Posterior cingulate gyrus (tissue), 11 donors: ENCODE measurements at regions not wholly inside any gene's neighbourhood (a gene's known extent, or its start where the extent isn't known, plus 50 kb on each side); places are given as distances from the start of the nearest gene placed in this dataset.
A peak's percentile ranks its signal among the peaks of the same experiment; 100 is the strongest.

Experiments
- DNase-seq, 10 donors: peaks; one replicate each; pipeline versions ENCODE4 v3.0.0 to v3.0.0-alpha.2; 2020 to 2021; ENCODE audit warnings: mixed read lengths in 3 of 10
- intact Hi-C: fragments of 100-400 bp; cut with DNase I; formaldehyde crosslinking; loops from one replicate; pipeline ENCODE4 v1.15.1; 2023

DNA sequence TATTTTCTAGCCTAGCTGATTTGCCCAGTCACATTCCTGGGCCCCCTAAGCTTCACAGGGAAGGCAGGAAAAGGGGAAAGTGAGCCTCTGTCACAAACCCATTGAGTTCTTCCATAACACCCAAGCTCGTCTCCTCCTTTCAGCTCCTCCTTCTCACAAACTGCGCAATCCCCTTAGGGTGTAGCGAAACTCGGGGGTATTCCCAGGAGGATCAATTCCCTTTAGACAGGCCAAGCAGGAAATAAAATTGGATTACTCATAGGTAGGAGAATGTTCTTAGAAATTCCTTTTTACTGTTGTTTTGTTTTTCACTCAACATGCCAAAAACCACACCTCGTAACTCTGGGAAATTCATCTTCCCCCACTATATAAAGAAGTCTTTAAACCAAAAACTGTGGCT is 139.3 kb downstream of the IRS2 start:
- intact Hi-C loops = no loop called here
- no peak for DNase-seq

DNA sequence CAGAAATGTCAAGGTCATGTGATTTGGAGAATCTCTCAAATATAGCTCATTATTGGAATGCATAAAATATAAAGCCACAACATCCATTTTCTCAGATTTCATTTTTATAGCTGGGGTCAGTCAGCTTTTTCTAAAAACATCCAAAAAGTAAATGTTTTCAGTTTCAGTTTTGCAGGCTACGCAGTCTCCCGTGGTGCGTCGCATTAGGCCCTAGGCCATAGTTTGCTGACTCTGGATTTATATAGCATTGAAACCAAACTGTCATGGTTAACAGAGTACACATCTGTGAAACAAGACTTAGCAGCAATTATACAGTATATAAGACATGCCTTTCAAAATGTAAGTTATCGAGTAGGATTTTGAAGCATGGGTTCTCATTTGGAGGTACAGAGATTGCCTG is 140.0 kb downstream of the IRS2 start:
- intact Hi-C loops = no loop called here
- no peak for DNase-seq

DNA sequence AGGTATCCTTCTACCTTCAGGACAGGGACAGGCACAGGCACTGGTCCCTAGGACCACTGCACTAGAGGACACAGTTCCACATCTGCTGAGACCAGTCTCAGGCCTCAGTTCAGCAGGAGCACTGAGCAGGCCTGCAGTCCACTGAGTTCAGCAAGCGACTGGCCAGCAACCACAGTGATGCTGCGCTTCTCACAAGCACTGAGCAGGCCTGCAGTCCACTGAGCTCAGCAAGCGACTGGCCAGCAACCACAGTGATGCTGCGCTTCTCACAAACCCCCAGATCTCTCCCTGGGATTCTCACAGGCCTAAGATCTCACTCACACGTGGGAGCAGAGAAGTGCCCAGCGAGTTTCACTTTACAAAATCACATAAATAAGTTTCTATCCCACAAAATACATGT is 140.6 kb downstream of the IRS2 start:
- intact Hi-C loops = no loop called here
- DNase-seq = no peak

DNA sequence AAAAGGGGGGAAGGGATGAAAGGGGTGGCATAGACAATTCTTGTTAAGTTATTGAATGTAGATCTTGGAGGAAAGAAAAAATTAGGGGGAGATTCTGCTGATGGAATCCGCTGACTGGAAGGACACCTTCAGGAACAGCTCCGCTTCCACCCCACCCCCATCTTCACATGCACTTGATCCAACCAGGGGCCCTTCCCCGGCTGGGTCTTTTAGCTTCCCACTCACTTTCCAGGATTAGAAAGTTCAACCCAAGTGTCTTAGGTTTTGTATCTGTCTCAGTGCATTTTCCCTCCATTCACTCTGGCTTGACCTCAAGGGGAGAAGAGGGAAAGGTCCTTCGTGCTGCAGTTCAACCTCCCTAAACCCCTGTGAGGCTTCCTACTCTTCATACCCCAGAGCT is 141.4 kb downstream of the IRS2 start:
- no peak for DNase-seq
- intact Hi-C loops = no loop called here

DNA sequence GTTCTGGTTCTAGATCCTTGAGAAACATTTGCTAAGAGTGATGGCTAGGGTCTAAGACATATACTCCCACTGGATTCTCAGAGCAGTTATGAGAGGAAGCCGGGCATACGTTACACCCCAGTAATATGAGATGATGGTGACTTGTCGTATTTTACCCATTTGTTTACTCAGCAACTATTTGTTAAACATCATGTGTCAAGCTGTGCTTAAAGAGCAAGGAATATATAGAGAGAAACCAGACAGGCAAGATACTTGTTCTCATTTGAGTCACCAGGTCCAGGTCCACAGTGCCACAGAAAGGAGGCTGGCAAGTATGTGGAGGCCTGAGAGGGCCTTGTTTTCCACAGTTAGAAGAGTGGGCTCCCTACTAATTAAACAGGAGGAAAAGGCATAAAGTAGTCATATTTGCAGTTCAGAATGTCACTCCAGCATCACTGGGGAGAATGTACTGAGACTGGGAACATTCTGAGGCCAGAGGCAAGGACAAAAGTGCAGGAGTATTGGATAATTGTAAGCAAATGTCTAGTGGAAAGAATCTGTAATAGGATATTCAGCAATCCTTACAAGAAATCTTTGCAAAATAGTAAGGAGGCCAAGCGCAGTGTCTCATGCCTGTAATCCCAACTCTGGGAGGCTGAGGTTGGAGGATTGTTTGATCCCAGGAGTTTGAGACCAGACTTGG is 142.2 kb downstream of the IRS2 start:
- intact Hi-C loops = no loop called here
- no peak for DNase-seq

DNA sequence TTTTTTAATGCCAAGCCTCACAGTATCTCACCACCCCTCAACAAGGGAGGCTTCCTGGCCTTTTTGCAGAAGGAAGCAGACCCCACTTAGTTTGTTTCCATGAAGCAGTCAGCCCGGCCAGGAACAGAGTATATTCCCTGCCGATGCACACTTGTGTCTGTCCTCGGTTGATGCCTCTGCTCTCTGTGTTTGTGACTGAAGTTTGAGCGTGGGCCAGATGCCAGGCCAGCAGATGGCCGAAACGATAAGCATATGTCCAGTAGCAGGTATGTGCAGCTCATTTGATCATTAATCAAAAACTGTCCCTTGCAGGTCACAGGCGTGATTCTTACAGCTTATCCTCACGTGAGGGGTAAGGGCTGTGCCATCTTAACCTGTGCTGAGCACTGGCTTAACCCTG is 144.0 kb downstream of the IRS2 start:
- no peak for DNase-seq
- intact Hi-C loops = no loop called here

DNA sequence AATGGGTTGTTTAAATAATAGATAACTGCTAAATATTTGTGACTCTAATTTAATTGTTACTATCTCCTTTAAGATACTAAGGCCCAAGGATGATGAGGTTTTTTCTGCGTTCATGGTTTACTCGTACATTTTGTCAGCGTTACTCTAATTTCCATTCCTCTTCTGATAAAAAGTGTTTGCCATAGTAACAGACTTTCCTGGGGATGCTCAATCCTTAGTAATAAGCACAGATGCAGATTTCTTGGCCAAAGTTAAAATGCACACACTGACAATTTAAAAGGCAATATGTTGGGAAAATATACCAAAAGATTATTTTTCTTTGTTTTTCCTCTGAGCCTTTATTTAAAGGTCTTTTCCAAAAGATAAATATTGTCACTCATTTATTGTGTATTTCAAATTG is 149.6 kb downstream of the IRS2 start:
- no peak for DNase-seq
- intact Hi-C loops = no loop called here

DNA sequence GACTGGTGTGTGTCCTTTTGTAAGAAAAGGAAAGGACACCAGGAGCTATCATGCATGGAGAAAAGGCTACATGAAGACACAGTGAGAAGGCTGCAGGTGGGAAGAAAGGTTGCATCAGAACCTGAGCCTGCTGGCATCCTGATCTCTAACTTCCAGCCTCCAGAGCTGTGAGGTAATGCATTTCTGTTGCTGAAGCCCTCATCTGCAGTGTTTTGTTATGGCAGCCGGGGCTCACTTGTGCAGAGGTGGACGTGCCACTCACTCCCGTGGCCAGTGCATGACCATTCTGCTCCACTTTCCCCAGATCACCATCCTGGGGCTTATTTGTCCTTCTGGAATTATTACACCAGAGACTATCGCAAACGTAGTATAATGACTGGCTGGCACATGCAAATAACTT is 155.3 kb downstream of the IRS2 start:
- intact Hi-C loops = no loop called here
- DNase-seq = peak in 1 of 10 donors; percentile 53

DNA sequence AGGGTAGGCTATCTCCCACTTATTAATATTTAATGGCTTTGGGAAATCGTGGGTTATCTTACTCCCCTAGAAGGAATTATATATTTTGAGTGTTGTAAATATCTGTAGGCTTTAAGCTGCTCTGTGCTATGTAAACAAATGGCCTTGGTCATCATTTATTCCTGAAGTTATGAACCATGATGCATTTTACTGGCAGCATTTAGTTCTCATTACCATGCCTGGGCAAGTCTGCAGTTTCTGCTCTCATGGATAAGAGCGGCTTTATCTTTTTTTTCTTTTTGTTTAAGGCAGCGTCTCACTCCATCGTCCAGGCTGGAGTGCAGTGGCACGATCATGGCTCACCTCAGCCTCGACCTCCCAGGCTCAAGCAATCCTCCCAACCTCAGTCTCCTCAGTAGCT is 156.1 kb downstream of the IRS2 start:
- DNase-seq = no peak
- intact Hi-C loops = no loop called here

DNA sequence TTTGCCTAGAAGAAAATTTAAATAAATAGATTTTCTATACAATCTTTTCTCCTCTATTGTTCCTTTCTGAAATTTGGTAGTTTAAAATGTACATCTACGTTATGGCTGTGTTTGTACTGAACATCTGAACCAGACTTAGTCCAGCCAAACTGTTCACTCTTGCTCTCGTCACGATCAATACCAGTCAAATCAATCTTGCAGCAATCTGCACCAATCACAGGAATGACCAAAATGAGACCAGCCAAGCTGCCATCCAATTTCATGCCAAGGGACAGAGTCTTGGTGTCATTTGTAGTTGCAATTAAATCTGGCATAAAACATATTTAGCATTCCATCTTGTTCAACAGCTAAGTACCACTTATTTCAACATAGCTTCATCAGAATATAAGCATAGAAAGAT is 156.6 kb downstream of the IRS2 start:
- intact Hi-C loops = no loop called here
- no peak for DNase-seq

DNA sequence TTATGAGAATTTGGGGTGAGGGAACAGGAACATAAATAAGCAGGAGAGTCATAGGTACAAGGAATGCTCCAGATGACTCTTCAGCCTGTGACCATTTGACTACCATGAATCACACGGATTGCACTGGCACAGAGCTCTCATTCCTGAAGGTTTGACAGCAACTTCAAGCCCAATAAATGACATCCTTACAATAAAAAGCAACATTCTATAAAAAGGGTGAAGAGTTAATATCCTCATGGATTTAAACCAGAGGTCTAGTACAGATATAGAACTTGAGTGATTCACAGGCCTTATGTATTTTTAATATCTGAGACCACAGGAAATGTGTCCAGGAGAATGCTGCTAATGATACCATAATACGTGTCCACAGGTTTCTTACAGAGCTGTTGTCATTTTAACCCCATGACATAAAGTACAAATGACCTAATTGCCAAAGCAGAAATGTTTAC is 158.1 kb downstream of the IRS2 start:
- no peak for DNase-seq
- intact Hi-C loops = no loop called here

DNA sequence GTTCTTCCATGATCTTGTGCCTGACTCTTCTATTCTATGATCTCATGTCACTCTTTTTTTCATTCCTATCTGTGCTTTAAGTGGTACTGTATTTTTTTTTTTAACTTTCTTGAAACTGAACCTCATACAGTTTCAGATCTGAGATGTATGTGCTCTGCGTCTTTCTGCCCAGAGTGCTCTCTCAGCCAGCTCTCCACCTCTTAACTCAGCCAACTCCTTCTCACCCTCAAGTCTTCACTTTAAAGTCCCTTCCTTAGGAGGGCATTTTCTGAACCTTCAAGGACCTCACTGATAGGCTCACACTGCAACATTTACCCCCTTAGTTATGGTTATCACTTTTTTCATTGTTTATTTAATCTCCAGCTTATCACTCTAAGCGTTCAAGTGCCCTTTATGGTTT is 158.7 kb downstream of the IRS2 start:
- intact Hi-C loops = no loop called here
- DNase-seq = no peak

DNA sequence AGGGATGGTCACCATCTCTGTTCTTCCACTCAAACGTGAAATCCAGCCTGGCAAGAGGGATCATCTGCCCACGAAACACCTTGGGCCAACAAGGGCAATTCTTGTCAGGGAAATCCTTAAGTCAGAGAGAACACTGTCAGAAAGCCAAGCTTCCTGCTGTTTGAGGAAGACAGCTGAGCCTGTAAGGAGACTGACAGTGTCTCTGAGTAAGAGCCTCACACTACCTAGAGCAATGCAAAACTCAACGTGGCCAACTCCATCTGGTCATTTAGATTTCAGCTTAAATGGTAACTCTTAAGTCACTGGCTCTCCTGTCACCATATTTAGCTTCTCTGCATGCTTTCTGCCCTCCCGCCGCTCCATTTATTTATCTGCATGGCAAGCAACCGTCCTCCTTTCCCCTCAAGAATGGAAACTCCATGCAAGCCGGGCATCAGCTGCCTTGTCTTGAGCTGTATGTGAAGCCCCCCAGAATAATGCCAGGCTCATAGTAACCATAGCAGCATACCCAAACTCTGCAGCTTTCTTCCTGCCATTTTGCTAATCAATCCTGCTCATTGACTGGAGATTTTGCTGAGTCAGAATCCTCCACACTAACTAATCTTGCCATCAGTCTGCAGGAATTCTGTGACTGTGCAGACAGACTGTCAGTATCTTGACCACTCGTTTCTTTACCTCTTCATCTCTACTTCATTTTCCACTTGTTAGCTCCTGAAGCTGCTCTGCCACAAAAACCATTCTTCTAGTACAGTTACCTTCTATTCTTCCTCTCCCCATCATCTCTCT is 159.8 kb downstream of the IRS2 start:
- intact Hi-C loops = no loop called here
- DNase-seq = no peak

DNA sequence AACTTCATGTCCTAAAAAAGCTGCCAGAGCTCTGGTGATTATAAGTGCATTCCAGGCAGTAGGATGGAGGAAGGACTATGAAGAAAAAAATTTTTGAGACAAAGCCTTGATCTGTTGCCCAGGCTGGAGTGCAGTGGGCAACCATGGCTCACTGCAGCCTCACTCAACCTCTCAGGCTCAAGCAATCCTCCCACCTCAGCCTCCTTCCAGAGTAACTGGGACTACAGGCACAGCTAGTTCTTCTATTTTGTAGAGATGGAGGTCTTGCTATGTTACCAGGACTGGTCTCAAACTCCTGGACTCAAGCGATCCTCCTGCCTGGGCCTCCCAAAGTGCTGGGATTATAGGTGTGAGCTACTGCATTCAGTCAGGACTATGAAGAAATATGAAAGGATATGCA is 161.2 kb downstream of the IRS2 start:
- intact Hi-C loops = no loop called here
- no peak for DNase-seq

DNA sequence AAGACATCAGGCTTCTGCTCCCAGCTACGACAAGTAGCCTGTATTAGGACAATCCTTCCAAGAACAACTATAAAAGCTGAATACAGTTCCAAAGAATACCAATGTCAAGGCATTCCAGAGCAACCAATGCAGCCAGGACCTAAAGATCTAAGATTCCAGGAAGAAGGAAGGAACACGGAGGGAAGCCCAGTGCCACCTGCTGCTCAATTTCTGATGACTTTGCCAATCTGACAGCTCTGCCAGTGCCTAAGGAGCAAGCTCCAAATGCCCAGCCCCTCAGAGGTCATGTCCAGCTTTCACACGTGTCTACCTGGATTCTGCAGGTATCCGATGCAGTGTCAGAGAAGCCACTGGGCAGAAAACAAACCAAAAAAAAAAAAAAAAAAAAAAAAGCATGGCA is 164.4 kb downstream of the IRS2 start:
- intact Hi-C loops = no loop called here
- no peak for DNase-seq

DNA sequence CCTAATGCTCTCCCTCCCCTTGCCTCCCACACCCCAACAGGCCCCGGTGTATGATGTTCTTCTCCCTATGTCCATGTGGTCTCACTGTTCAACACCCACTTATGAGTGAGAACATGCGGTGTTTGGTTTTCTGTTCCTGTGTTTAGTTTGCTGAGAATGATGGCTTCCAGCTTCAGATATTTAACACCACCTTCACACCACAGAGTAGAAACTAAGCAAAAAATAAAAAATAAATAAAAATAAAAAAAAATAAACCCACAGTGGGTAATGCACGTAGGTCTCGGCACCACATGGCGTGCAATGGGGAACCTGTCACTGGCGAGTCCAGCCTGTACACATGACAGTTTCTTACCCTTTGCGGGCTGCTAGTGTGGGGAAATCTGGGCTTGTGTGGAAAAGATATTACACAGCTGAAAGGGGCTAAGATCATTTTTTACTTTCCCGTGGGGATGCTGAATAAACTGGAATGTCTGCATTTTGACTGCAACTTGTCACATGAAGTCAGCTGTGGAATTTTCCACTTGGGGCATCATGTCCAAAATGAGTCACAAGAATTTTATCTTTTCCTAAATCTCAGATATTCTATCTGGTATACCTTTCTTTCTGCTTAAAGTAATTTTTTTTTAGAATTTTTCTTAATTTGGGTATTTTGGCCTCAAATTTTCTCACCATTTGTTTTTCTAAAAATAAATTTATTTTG is 170.5 kb downstream of the IRS2 start:
- peak in 1 of 10 donors; percentile 83 for DNase-seq
- intact Hi-C loops = no loop called here

DNA sequence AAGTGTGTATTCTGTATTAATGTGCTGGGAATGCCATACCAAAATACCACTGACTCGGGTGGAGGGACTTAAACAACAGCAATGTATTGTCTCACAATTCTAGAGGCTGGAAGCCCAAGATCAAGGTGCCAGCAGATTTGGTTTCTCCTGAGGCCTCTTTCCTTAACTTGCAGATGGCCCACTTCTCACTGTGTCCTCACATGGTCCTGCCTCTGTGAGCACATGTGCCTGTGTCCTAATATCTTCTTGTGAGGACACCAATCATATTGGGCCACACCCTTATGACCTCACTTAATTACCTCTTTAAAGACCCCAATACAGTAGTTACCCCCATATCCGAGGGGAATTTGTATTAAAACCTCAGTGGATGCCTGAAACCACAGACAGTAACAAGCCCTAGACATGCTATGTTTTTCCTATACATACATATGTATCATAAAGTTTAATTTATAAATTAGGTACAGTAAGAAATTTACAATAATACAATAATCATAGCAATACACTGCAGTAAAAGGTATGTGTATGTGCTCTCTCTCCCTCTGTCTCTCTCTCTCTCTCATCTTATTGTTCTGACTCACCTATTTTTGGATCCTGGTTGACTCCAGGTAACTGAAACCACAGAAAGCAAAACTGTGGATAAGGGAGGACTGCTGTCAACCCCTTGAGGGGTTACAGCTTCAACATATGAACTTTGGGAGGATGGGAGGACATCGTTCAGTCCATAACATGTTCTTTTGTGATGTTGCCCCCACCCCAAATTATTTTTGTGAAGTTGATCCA is 174.3 kb downstream of the IRS2 start:
- intact Hi-C loops = no loop called here
- no peak for DNase-seq

DNA sequence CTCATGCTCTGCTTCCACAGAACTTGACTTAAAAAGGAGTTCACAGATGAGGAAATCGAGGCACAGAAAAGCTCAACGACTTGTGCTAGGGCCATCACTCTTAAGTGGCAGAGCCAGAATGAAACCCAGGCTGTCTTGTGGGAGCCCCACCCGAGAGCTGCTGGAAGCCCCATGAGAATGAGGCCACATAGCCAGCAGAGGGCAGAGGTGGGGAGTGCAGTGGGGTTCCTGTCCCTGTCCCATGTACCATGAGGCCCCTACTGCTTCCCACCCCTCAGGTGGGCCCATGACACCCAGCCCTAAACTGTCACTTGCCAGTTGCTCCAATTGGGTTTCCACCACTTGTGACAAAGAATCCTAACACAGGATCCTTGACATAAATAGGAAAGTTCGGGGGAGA is 175.9 kb downstream of the IRS2 start:
- DNase-seq = peak in 6 of 10 donors; percentile 8 to 76 (median 18)
- intact Hi-C loops = no loop called here

DNA sequence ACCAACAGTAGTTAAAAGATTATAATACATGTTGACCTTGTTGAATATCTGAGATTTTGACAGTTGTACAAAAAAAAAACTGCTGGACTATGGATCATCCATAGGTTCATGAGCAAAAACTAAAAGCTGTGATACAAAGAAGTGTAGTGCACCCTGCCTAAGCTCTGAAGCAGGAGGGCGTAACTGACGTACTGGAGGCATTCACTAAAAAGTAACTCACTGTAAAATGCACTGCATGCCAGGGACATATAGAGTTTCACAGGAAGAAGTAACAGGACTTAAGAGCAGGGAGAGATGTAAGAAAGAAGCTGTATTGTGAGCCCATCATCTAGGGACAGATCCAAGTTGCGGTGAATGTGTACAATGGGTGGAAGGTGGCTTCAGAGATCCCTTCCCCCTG is 177.9 kb downstream of the IRS2 start:
- intact Hi-C loops = no loop called here
- DNase-seq = no peak

DNA sequence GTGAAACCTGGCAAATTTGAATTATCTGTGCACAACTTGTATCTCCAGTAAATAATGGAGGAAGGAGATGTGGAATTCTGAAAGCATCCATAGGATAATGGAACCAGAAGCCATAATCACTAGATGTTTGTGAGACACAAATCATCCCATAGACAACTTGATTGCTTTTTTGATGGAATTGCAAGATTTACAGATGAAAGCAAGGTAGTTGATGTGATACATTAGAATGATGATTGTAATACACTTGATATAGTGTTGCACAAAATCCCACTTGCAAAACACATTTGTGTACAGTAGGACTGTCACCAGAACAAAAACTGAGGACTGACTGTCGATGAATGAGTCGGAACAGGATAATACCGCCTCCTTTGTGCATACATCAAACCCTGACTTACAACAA is 178.3 kb downstream of the IRS2 start:
- intact Hi-C loops = no loop called here
- DNase-seq = no peak

DNA sequence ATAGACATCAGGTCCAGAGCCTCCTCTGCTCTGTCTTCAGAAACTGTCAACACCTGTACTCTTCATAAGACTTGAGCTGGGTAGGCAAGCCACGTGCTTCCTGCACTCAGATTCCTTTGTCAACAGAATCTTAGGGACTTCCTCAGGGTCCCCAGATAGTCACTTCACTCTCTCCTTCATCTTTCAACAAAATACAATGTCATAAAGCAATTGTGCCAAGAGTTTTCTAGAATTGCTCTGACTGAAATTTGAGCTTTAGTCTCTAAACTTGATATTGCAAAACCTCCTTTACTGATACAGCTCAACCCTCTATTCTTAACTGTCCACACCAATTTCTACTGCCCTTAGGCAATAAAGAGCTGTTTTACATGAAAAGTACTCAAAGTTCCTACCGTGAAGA is 179.9 kb downstream of the IRS2 start:
- intact Hi-C loops = no loop called here
- DNase-seq = no peak
